Caco-2 (cell line): ENCODE measurements at regions not wholly inside any gene's neighbourhood (a gene's known extent, or its start where the extent isn't known, plus 50 kb on each side); places are given as distances from the start of the nearest gene placed in this dataset.
"Not testable (repeated sequence)": the region's sequence is repeated elsewhere in the genome, so short reads cannot be mapped to it uniquely, and the experiment has no call there.

ENCODE experiments used
- BruUV-seq: library from RNA; stranded (reverse); fragments of 400-500 nt; replicated peaks from 2 replicates; lab custom pipeline; 2021; lab: Mats Ljungman, UMichigan
- CTCF ChIA-PET: fragments of 300-600 bp; sonication (Branson Sonifier 250); formaldehyde crosslinking; loops from one replicate; lab custom pipeline; 2022; ENCODE audit warnings: antibody characterized with exemption; lab: Charles Lee
- POLR2A ChIA-PET: fragments of 300-600 bp; sonication (Branson Sonifier 250); formaldehyde crosslinking; loops from one replicate; lab custom pipeline; 2022; ENCODE audit warnings: antibody characterized with exemption; lab: Charles Lee
- DNase-seq, 2 experiments: peaks; one replicate each; pipeline versions ENCODE4 v3.0.0 to v3.0.0-alpha.2; 2020 to 2022
- H3K27me3 ChIP-seq: replicated peaks from 2 replicates; pipeline ENCODE4 v1.6.0; 2011; ENCODE audit warnings: low read length; ENCODE audit not compliant: control insufficient read depth, insufficient read depth
- H3K36me3 ChIP-seq: 2 replicates; pipeline ENCODE4 v1.5.1; 2011; ENCODE audit warnings: low read length; ENCODE audit not compliant: control insufficient read depth, insufficient read depth
- H3K4me1 ChIP-seq: fragments of 250-450 bp; sonication (Bioruptor Pico); 2 replicates; pipeline ENCODE4 v1.5.1; 2020; ENCODE audit warnings: mild to moderate bottlenecking
- H3K4me3 ChIP-seq: 2 replicates; pipeline ENCODE4 v1.5.1; 2011; ENCODE audit warnings: low read depth, mild to moderate bottlenecking, control low read depth, low read length
- H3K9me3 ChIP-seq: fragments of 250-450 bp; sonication (Bioruptor Pico); 2 replicates; pipeline ENCODE4 v1.5.1; 2020; ENCODE audit warnings: mild to moderate bottlenecking, moderate library complexity
- H3K27ac Mint-ChIP-seq: one replicate; pipeline ENCODE4 v1.8.0; 2022; ENCODE audit warnings: mixed read lengths; ENCODE audit not compliant: unreplicated experiment
- H3K27me3 Mint-ChIP-seq: one replicate; pipeline ENCODE4 v1.8.0; 2022; ENCODE audit warnings: mixed read lengths; ENCODE audit not compliant: insufficient read depth, unreplicated experiment
- H3K36me3 Mint-ChIP-seq: one replicate; pipeline ENCODE4 v1.8.0; 2022; ENCODE audit warnings: mild to moderate bottlenecking, mixed read lengths; ENCODE audit not compliant: insufficient read depth, unreplicated experiment
- H3K4me1 Mint-ChIP-seq: one replicate; pipeline ENCODE4 v1.8.0; 2022; ENCODE audit warnings: low read depth, mixed read lengths; ENCODE audit not compliant: unreplicated experiment
- H3K4me3 Mint-ChIP-seq: one replicate; pipeline ENCODE4 v1.8.0; 2022; ENCODE audit warnings: mild to moderate bottlenecking, moderate library complexity, mixed read lengths; ENCODE audit not compliant: unreplicated experiment
- H3K9me3 Mint-ChIP-seq: one replicate; pipeline ENCODE4 v1.8.0; 2022; ENCODE audit warnings: mixed read lengths; ENCODE audit not compliant: unreplicated experiment
- CTCF ChIP-seq, 2 experiments: fragments of 200-600 bp in 1 of 2; IDR thresholded peaks; 1 replicate in 1 of 2; 2 replicates in 1 of 2; pipeline versions ENCODE4 v1.5.1 to v1.8.0; 2011 to 2022; ENCODE audit warnings: antibody characterized with exemption in 1 of 2, control low read depth in 1 of 2, inconsistent platforms in 1 of 2, low read depth in 1 of 2, low read length in 1 of 2, mild to moderate bottlenecking in 1 of 2, moderate library complexity in 1 of 2; ENCODE audit not compliant: insufficient read depth in 1 of 2, severe bottlenecking in 1 of 2, unreplicated experiment in 1 of 2
- intact Hi-C: fragments of 100-400 bp; cut with micrococcal nuclease; formaldehyde crosslinking; loops from one replicate; pipeline ENCODE4 v1.10.0; 2022; ENCODE audit not compliant: unreplicated experiment

- Mint-ChIP-seq H3K9me3 (no peaks in the 10 kb centered on the region), H3K4me3 (no peak overlapping the region), H3K36me3 (no peaks in the 10 kb centered on the region), H3K27me3 (no peaks in the 10 kb centered on the region), H3K4me1 (no peaks in the 10 kb centered on the region), H3K27ac (no peak overlapping the region)
- Histone ChIP-seq H3K27me3 (no peaks in the 10 kb centered on the region), H3K36me3 (no peaks in the 10 kb centered on the region), H3K4me1 (no peaks in the 10 kb centered on the region), H3K9me3 (no peaks in the 10 kb centered on the region), H3K4me3 (no peak overlapping the region)
- no TSS peak for BruUV-seq
- ChIA-PET CTCF (no interaction called here), POLR2A (no interaction called here)
- no peak for DNase-seq
- TF ChIP-seq CTCF (IDR thresholded peaks at IDR 0.05; ENCODE audit: insufficient read depth in 1 of 2, low read depth in 1 of 2, low read length in 1 of 2, severe bottlenecking in 1 of 2, unreplicated experiment in 1 of 2): no peak
- intact Hi-C loops: no loop called here
Observed at GRCh38 chr1:191788551-191788950, 369.7 kb upstream of the RGS18 start.

GRCh38 chr1:191798178-191798577 lies 360.1 kb upstream of the RGS18 start:
- CTCF ChIA-PET: no interaction called here
- POLR2A ChIA-PET: no interaction called here
- intact Hi-C loops: no loop called here
- Histone ChIP-seq H3K4me1 (no peaks in the 10 kb centered on the region), H3K27me3 (no peaks in the 10 kb centered on the region), H3K4me3 (no peak overlapping the region), H3K9me3 (no peaks in the 10 kb centered on the region), H3K36me3 (no peaks in the 10 kb centered on the region)
- Mint-ChIP-seq H3K27me3 (no peaks in the 10 kb centered on the region), H3K4me1 (no peaks in the 10 kb centered on the region), H3K4me3 (no peak overlapping the region), H3K27ac (no peak overlapping the region), H3K36me3 (no peaks in the 10 kb centered on the region), H3K9me3 (no peaks in the 10 kb centered on the region)
- BruUV-seq: no TSS peak
- no peak for TF ChIP-seq CTCF (IDR thresholded peaks at IDR 0.05; ENCODE audit: insufficient read depth in 1 of 2, low read depth in 1 of 2, low read length in 1 of 2, severe bottlenecking in 1 of 2, unreplicated experiment in 1 of 2)
- DNase-seq: no peak

- CTCF ChIA-PET: no interaction called here
Observed at GRCh38 chr1:191804311-191804710, 354.0 kb upstream of the RGS18 start.

GRCh38 chr1:191813593-191813992 lies 344.7 kb upstream of the RGS18 start:
- H3K27ac Mint-ChIP-seq, CTCF ChIA-PET, H3K4me1 Mint-ChIP-seq, H3K9me3 Mint-ChIP-seq, H3K36me3 Mint-ChIP-seq, intact Hi-C loops, H3K27me3 Mint-ChIP-seq, H3K4me1 ChIP-seq, H3K27me3 ChIP-seq, H3K4me3 Mint-ChIP-seq, DNase-seq, H3K36me3 ChIP-seq, BruUV-seq, POLR2A ChIA-PET, H3K9me3 ChIP-seq, H3K4me3 ChIP-seq: not testable (repeated sequence)

More at GRCh38 chr1:191804311-191804710, 354.0 kb upstream of the RGS18 start:
- H3K4me3 ChIP-seq: no peak overlapping the region
- intact Hi-C loops: no loop called here
- no peak overlapping the region for H3K27ac Mint-ChIP-seq
- H3K4me3 Mint-ChIP-seq: no peak overlapping the region
- H3K9me3 Mint-ChIP-seq: no peaks in the 10 kb centered on the region
- no peaks in the 10 kb centered on the region for H3K27me3 Mint-ChIP-seq
- no peaks in the 10 kb centered on the region for H3K27me3 ChIP-seq
- no peaks in the 10 kb centered on the region for H3K36me3 ChIP-seq
- TF ChIP-seq CTCF (IDR thresholded peaks at IDR 0.05; ENCODE audit: insufficient read depth in 1 of 2, low read depth in 1 of 2, low read length in 1 of 2, severe bottlenecking in 1 of 2, unreplicated experiment in 1 of 2): no peak
- POLR2A ChIA-PET: no interaction called here
- H3K9me3 ChIP-seq: no peaks in the 10 kb centered on the region
- H3K36me3 Mint-ChIP-seq: no peaks in the 10 kb centered on the region
- no peaks in the 10 kb centered on the region for H3K4me1 Mint-ChIP-seq
- BruUV-seq: no TSS peak
- H3K4me1 ChIP-seq: no peaks in the 10 kb centered on the region
- no peak for DNase-seq
